BLaER1 treated with 17β-estradiol and CSF1 and Interleukin-3, amounts not matched to agents 10 nM and 100 nM (cell line): ENCODE measurements at regions not wholly inside any gene's neighbourhood (a gene's known extent, or its start where the extent isn't known, plus 50 kb on each side); places are given as distances from the start of the nearest gene placed in this dataset.
"Not testable (repeated sequence)": the region's sequence is repeated elsewhere in the genome, so short reads cannot be mapped to it uniquely, and the experiment has no call there.

Source experiments
- H3K27ac ChIP-seq, 11 experiments: shearing (Covaris generic); formaldehyde crosslinking; 2 replicates each; pipeline ENCODE4 v1.8.1; 2022
- H3K27me3 ChIP-seq, 11 experiments: shearing (Covaris generic); formaldehyde crosslinking; 2 replicates each; pipeline ENCODE4 v1.8.1; 2022
- H3K36me3 ChIP-seq, 11 experiments: shearing (Covaris generic); formaldehyde crosslinking; 2 replicates each; pipeline ENCODE4 v1.8.1; 2022
- H3K4me1 ChIP-seq, 10 experiments: shearing (Covaris generic); formaldehyde crosslinking; 2 replicates each; pipeline ENCODE4 v1.8.1; 2022
- H3K4me2 ChIP-seq, 11 experiments: shearing (Covaris generic); formaldehyde crosslinking; 2 replicates each; pipeline ENCODE4 v1.8.1; 2022
- H3K4me3 ChIP-seq, 10 experiments: shearing (Covaris generic); formaldehyde crosslinking; 2 replicates each; pipeline ENCODE4 v1.8.1; 2022
- H3K9ac ChIP-seq, 11 experiments: shearing (Covaris generic); formaldehyde crosslinking; 2 replicates each; pipeline ENCODE4 v1.8.1; 2022
- H3K9me3 ChIP-seq, 11 experiments: shearing (Covaris generic); formaldehyde crosslinking; replicated peaks in 1 of 11; 2 replicates each; pipeline ENCODE4 v1.8.1; 2022
- H4K20me1 ChIP-seq, 11 experiments: shearing (Covaris generic); formaldehyde crosslinking; 2 replicates each; pipeline ENCODE4 v1.8.1; 2022
- Cebpa-rat ChIP-seq, 11 experiments: shearing (Covaris generic); IDR thresholded peaks; 2 replicates each; pipeline ENCODE4 v1.8.1; 2022

GRCh38 chr16:88202207-88202745 is 180.5 kb upstream of the ZNF469 start:
- Histone ChIP-seq H4K20me1 (no peaks in the 10 kb centered on the region), H3K9ac (no peak overlapping the region), H3K27me3 (no peaks in the 10 kb centered on the region), H3K27ac (no peak overlapping the region), H3K4me3 (no peak overlapping the region), H3K4me2 (no peak overlapping the region), H3K4me1 (peaks cover 0 to 26% (median 13%) of the 10 kb centered on the region in 10 experiments; a peak in 13 of 20 replicates), H3K36me3 (no peaks in the 10 kb centered on the region), H3K9me3 (no peaks in the 10 kb centered on the region)
- TF ChIP-seq Cebpa-rat (IDR thresholded peaks at IDR 0.05) = no peak

- not testable (repeated sequence) for H4K20me1 ChIP-seq, H3K4me2 ChIP-seq, H3K27me3 ChIP-seq, H3K9ac ChIP-seq, H3K9me3 ChIP-seq, H3K4me3 ChIP-seq, H3K27ac ChIP-seq, H3K36me3 ChIP-seq
- H3K4me1 ChIP-seq = peaks cover 0 to 18% (median 6%) of the 10 kb centered on the region in 10 experiments; a peak in 13 of 20 replicates
These were observed 179.7 kb upstream of the ZNF469 start for GRCh38 chr16:88202856-88203681.

- not testable (repeated sequence) for H3K4me2 ChIP-seq, H4K20me1 ChIP-seq, H3K27me3 ChIP-seq, H3K4me1 ChIP-seq, H3K9ac ChIP-seq, H3K9me3 ChIP-seq, H3K27ac ChIP-seq, H3K36me3 ChIP-seq, H3K4me3 ChIP-seq
These were observed 178.3 kb upstream of the ZNF469 start for GRCh38 chr16:88204131-88205110.

- H3K4me2 ChIP-seq, H3K9ac ChIP-seq, H3K27me3 ChIP-seq, H3K9me3 ChIP-seq, H3K4me1 ChIP-seq, H3K27ac ChIP-seq, H4K20me1 ChIP-seq, H3K4me3 ChIP-seq, H3K36me3 ChIP-seq: not testable (repeated sequence)
These were observed 177.3 kb upstream of the ZNF469 start for GRCh38 chr16:88205482-88205881.

GRCh38 chr16:88206006-88206405 is 176.8 kb upstream of the ZNF469 start:
- not testable (repeated sequence) for H3K27me3 ChIP-seq, H3K36me3 ChIP-seq, H3K27ac ChIP-seq, H3K9me3 ChIP-seq, H3K4me1 ChIP-seq, H4K20me1 ChIP-seq, H3K4me3 ChIP-seq, H3K4me2 ChIP-seq, H3K9ac ChIP-seq

GRCh38 chr16:88206516-88206915 is 176.2 kb upstream of the ZNF469 start:
- H3K36me3 ChIP-seq, H3K4me2 ChIP-seq, H3K9ac ChIP-seq, H3K9me3 ChIP-seq, H3K27ac ChIP-seq, H3K4me1 ChIP-seq, H4K20me1 ChIP-seq, H3K4me3 ChIP-seq, H3K27me3 ChIP-seq: not testable (repeated sequence)

GRCh38 chr16:88208112-88208511 is 174.6 kb upstream of the ZNF469 start:
- H3K4me2 ChIP-seq = no peak overlapping the region
- no peak for TF ChIP-seq Cebpa-rat (IDR thresholded peaks at IDR 0.05)
- no peak overlapping the region for H3K9ac ChIP-seq

GRCh38 chr16:88208776-88209175 is 174.0 kb upstream of the ZNF469 start:
- H3K36me3 ChIP-seq, H3K9me3 ChIP-seq, H3K4me3 ChIP-seq, H4K20me1 ChIP-seq, H3K27ac ChIP-seq, H3K27me3 ChIP-seq, H3K9ac ChIP-seq, H3K4me2 ChIP-seq, H3K4me1 ChIP-seq: not testable (repeated sequence)

More at GRCh38 chr16:88208112-88208511, 174.6 kb upstream of the ZNF469 start:
- Histone ChIP-seq H3K9me3 (peaks cover 4 to 9% (median 7%) of the 10 kb centered on the region in 11 experiments; a peak in 10 of 22 replicates), H3K27ac (no peak overlapping the region), H3K4me3 (no peak overlapping the region), H3K27me3 (no peaks in the 10 kb centered on the region), H3K36me3 (no peaks in the 10 kb centered on the region), H3K4me1 (no peaks in the 10 kb centered on the region), H4K20me1 (no peaks in the 10 kb centered on the region)

- not testable (repeated sequence) for H3K4me2 ChIP-seq, H3K4me3 ChIP-seq, H3K4me1 ChIP-seq, H4K20me1 ChIP-seq, H3K27ac ChIP-seq, H3K36me3 ChIP-seq, H3K9ac ChIP-seq, H3K9me3 ChIP-seq, H3K27me3 ChIP-seq
These were observed 173.2 kb upstream of the ZNF469 start for GRCh38 chr16:88209579-88209978.

GRCh38 chr16:88213937-88214336 is 168.8 kb upstream of the ZNF469 start:
- not testable (repeated sequence) for H3K27ac ChIP-seq, H4K20me1 ChIP-seq, H3K4me3 ChIP-seq, H3K4me2 ChIP-seq, H3K4me1 ChIP-seq, H3K27me3 ChIP-seq, H3K36me3 ChIP-seq, H3K9ac ChIP-seq
- peaks cover 14 to 21% (median 19%) of the 10 kb centered on the region in 11 experiments; a peak in 19 of 22 replicates for H3K9me3 ChIP-seq

- not testable (repeated sequence) for H4K20me1 ChIP-seq, H3K27me3 ChIP-seq
- peak overlapping the region; percentile 29 to 66 (median 55) for H3K4me2 ChIP-seq
These were observed 161.6 kb upstream of the ZNF469 start for GRCh38 chr16:88221001-88221761.

GRCh38 chr16:88223696-88224095 is 159.1 kb upstream of the ZNF469 start:
- not testable (repeated sequence) for H3K4me3 ChIP-seq, H3K27ac ChIP-seq, H3K36me3 ChIP-seq, H3K9ac ChIP-seq, H4K20me1 ChIP-seq, H3K27me3 ChIP-seq, H3K4me2 ChIP-seq
- Histone ChIP-seq H3K4me1 (peaks cover 9 to 12% (median 11%) of the 10 kb centered on the region in 10 experiments; a peak in 17 of 20 replicates), H3K9me3 (peaks cover 0 to 38% (median 0%) of the 10 kb centered on the region in 11 experiments; a peak in 7 of 22 replicates)

More at GRCh38 chr16:88221001-88221761, 161.6 kb upstream of the ZNF469 start:
- not testable (repeated sequence) for H3K36me3 ChIP-seq, H3K4me3 ChIP-seq, H3K27ac ChIP-seq, H3K9ac ChIP-seq
- Histone ChIP-seq H3K4me1 (peaks cover 9 to 12% (median 11%) of the 10 kb centered on the region in 10 experiments; a peak in 17 of 20 replicates), H3K9me3 (peaks cover 9 to 48% (median 11%) of the 10 kb centered on the region in 11 experiments; a peak in 20 of 22 replicates)
